ENCODE measurements at regions not wholly inside any gene's neighbourhood (a gene's known extent, or its start where the extent isn't known, plus 50 kb on each side); places are given as distances from the start of the nearest gene placed in this dataset.

DNA sequence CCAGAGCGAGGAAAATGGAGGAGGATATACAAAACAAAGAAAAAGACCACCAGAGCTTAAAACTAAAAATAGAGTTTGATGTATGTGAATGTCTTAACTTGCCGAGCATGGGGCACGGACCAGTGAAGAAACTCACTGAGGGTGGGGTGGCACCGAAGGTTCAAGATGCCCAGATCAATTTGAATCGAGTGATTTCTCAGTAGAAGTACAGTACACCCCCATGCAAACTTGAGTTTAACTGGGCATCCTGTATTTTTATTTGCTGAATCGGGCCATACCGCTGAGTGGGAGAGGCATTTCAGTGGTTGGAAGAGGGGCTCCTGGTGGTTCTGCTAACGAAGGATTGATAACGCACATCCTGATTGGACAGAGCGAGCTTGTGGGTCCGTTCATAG is 81.7 kb downstream of the ANKRD60 start:
- Histone ChIP-seq H3K79me1 (ENCODE audit: low read depth, low read length) (no peaks in the 10 kb centered on the region), H3K14ac (ENCODE audit: insufficient read length) (no peak overlapping the region), H3K56ac (replicated peaks; ENCODE audit: insufficient read length, low read depth, low read length) (no peak overlapping the region), H2BK12ac (ENCODE audit: low read depth, low read length) (no peak overlapping the region), H3K79me2 (ENCODE audit: control insufficient read depth in 1 of 2, insufficient read depth in 2 of 2, low read length in 2 of 2) (no peaks in the 10 kb centered on the region), H3K4me2 (ENCODE audit: insufficient read depth in 1 of 2, low read depth in 2 of 2, low read length in 2 of 2) (no peak overlapping the region), H3K9ac (replicated peaks in 1 of 4; ENCODE audit: extremely low read depth in 1 of 4, low read depth in 3 of 4, low read length in 3 of 4) (no peak overlapping the region), H3K27me3 (replicated peaks in 1 of 4; ENCODE audit: control insufficient read depth in 3 of 4, extremely low read depth in 1 of 4, insufficient read depth in 3 of 4, low read length in 3 of 4) (peaks cover 0 to 10% (median 2%) of the 10 kb centered on the region in 4 experiments; a peak in 5 of 7 replicates), H2BK15ac (ENCODE audit: low read length) (no peak overlapping the region), H3K4ac (replicated peaks; ENCODE audit: insufficient read length, low read depth, low read length) (no peak overlapping the region), H3K9me3 (ENCODE audit: insufficient read depth in 2 of 2, low read depth in 1 of 2, low read length in 1 of 2) (no peaks in the 10 kb centered on the region), H2BK5ac (ENCODE audit: low read depth, low read length) (no peak overlapping the region), H2AK5ac (ENCODE audit: low read depth, low read length) (no peak overlapping the region), H3K4me3 (ENCODE audit: extremely low read depth in 1 of 4, insufficient read depth in 2 of 4, low read depth in 3 of 4, low read length in 4 of 4) (no peak overlapping the region), H2AFZ (ENCODE audit: low read length) (no peak overlapping the region), H3K4me1 (replicated peaks in 1 of 4; ENCODE audit: control insufficient read depth in 3 of 4, insufficient read depth in 4 of 4, low read length in 3 of 4) (peaks cover 0 to 9% (median under 1%) of the 10 kb centered on the region in 4 experiments; a peak in 3 of 7 replicates), H2BK20ac (ENCODE audit: low read length) (no peak overlapping the region), H4K8ac (ENCODE audit: extremely low read depth, insufficient read depth, low read length) (no peak overlapping the region), H4K5ac (ENCODE audit: insufficient read length, low read depth, low read length) (no peak overlapping the region), H4K91ac (replicated peaks; ENCODE audit: insufficient read length, low read length) (no peak overlapping the region), H3K18ac (ENCODE audit: extremely low read depth, low read length) (no peak overlapping the region), H3K23me2 (ENCODE audit: low read depth, low read length) (peaks cover 3% of the 10 kb centered on the region), H3K27ac (ENCODE audit: low read depth, low read length) (no peak overlapping the region), H2BK120ac (replicated peaks; ENCODE audit: low read depth, low read length) (no peak overlapping the region), H4K20me1 (replicated peaks in 1 of 2; ENCODE audit: control insufficient read depth in 1 of 2, insufficient read depth in 2 of 2, low read length in 2 of 2) (no peaks in the 10 kb centered on the region), H3K36me3 (ENCODE audit: control insufficient read depth in 2 of 4, insufficient read depth in 4 of 4, low read length in 3 of 4) (no peaks in the 10 kb centered on the region), H3K23ac (ENCODE audit: insufficient read length) (no peak overlapping the region)
- DNase-seq (ENCODE audit: low read depth in 1 of 2, low spot score in 2 of 2) (no peak), FAIRE-seq (no peak)
- POLR2A ChIA-PET (ENCODE audit: partially characterized antibody), result no interaction called here
- WGBS, 2 experiments (ENCODE audit: extremely low coverage in 1 of 2, insufficient coverage in 1 of 2, insufficient read length in 1 of 2, insufficient replicate concordance in 2 of 2, low coverage in 1 of 2, low lambda C conversion rate in 2 of 2, missing lambda C conversion rate in 1 of 2), result 91% methylated on average over 11 of the region's 11 CpGs; no CpG with 5 or more reads in 1 of the 2 experiments
- no peak for TF ChIP-seq TEAD4 (IDR thresholded peaks at IDR 0.05; ENCODE audit: low read depth, low read length)
- CTCF ChIA-PET (ENCODE audit: partially characterized antibody), result interaction anchor here (0.9 to 1.2 kb wide), 2 partner anchors 10 to 524 kb away, joined by 3 to 4 read pairs; no protein-coding TSS in a partner anchor

All from H1 (cell line).